ENCODE measurements at regions not wholly inside any gene's neighbourhood (a gene's known extent, or its start where the extent isn't known, plus 50 kb on each side); places are given as distances from the start of the nearest gene placed in this dataset.

GRCh38 chr7:85770332-85770731, 583.5 kb upstream of the SEMA3D start:
- Mint-ChIP-seq H3K36me3 (ENCODE audit: insufficient read depth, unreplicated experiment) (no peaks in the 10 kb centered on the region), H3K4me3 (ENCODE audit: unreplicated experiment) (no peak overlapping the region), H3K27me3 (ENCODE audit: insufficient read depth, unreplicated experiment) (peaks cover 58% of the 10 kb centered on the region), H3K4me1 (ENCODE audit: insufficient read depth, unreplicated experiment) (no peaks in the 10 kb centered on the region), H3K9me3 (ENCODE audit: unreplicated experiment) (no peaks in the 10 kb centered on the region), H3K27ac (ENCODE audit: low read depth, unreplicated experiment) (no peak overlapping the region)
- intact Hi-C loops (cut with micrococcal nuclease) = no loop called here
- no TSS peak for BruUV-seq (replicated peaks)
- ChIA-PET CTCF (no interaction called here), POLR2A (no interaction called here)
- no peak for DNase-seq (ENCODE audit: unreplicated experiment)
- TF ChIP-seq CTCF (IDR thresholded peaks at IDR 0.05; ENCODE audit: unreplicated experiment) = no peak

DNA sequence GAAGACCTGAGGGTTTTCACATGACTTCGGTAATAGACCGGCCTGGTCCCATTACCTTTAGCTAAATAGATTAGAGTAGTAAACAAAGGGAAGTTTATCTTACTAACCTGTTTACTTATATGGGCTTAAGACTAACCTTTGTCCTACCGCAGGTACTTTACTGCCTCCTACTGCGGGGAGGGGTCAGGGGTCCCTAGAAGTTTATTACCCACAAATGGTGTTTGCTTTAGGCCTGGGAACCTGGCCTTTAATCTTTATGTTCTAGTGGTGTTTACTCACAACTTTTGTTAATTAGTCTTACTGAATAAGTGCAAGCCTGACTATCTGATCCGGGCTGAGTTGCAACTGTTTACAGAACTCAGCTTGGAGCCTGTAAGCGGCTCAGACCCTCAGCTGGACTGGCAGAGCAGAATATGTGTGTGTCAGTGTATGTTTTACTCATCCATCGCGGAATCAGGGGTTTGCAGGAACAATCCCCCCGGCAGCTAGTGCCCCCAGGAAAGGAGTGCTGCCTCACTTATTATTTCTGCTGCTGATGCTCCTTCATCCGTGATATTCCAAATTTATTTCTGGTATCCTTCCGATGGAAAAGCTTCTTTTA, 578.9 kb upstream of the SEMA3D start:
- Mint-ChIP-seq H3K4me1 (ENCODE audit: insufficient read depth, unreplicated experiment) (no peaks in the 10 kb centered on the region), H3K9me3 (ENCODE audit: unreplicated experiment) (no peaks in the 10 kb centered on the region), H3K36me3 (ENCODE audit: insufficient read depth, unreplicated experiment) (no peaks in the 10 kb centered on the region), H3K4me3 (ENCODE audit: unreplicated experiment) (no peak overlapping the region), H3K27ac (ENCODE audit: low read depth, unreplicated experiment) (no peak overlapping the region), H3K27me3 (ENCODE audit: insufficient read depth, unreplicated experiment) (peaks cover 29% of the 10 kb centered on the region)
- intact Hi-C loops (cut with micrococcal nuclease) = no loop called here
- no peak for DNase-seq (ENCODE audit: unreplicated experiment)
- no peak for TF ChIP-seq CTCF (IDR thresholded peaks at IDR 0.05; ENCODE audit: unreplicated experiment)
- no TSS peak for BruUV-seq (replicated peaks)
- ChIA-PET CTCF (interaction anchor here (0.5 to 0.8 kb wide), 3 partner anchors 43 to 1759 kb away, joined by 3 read pairs; no protein-coding TSS in a partner anchor), POLR2A (no interaction called here)

DNA sequence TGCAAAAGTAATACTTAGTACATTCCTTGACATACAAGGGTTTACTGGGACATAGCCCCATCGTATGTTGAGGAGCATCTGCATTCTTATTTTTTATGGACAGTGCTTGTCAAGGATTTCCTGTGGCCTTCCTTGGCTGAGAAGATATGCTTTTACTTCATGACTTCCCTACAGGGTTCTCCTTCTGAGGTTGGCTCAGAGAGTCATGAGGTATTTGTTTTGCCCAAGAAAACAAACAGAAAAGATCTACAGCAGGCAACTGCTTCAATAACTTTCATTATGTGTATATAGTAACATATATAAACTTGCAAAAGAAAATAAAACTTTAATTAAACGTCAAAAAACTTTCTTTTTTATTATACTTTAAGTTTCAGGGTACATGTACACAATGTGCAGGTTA, 577.2 kb upstream of the SEMA3D start:
- Mint-ChIP-seq H3K4me3 (ENCODE audit: unreplicated experiment) (no peak overlapping the region), H3K9me3 (ENCODE audit: unreplicated experiment) (no peaks in the 10 kb centered on the region), H3K36me3 (ENCODE audit: insufficient read depth, unreplicated experiment) (no peaks in the 10 kb centered on the region), H3K4me1 (ENCODE audit: insufficient read depth, unreplicated experiment) (no peaks in the 10 kb centered on the region), H3K27me3 (ENCODE audit: insufficient read depth, unreplicated experiment) (peaks cover 44% of the 10 kb centered on the region), H3K27ac (ENCODE audit: low read depth, unreplicated experiment) (no peak overlapping the region)
- no peak for DNase-seq (ENCODE audit: unreplicated experiment)
- TF ChIP-seq CTCF (IDR thresholded peaks at IDR 0.05; ENCODE audit: unreplicated experiment) = no peak
- intact Hi-C loops (cut with micrococcal nuclease) = no loop called here
- no TSS peak for BruUV-seq (replicated peaks)
- ChIA-PET CTCF (interaction anchor here (0.6 kb wide), 1 partner anchor 736 kb away, joined by 3 read pairs; no protein-coding TSS in a partner anchor), POLR2A (no interaction called here)

- no TSS peak for BruUV-seq (replicated peaks)
- H3K4me3 Mint-ChIP-seq (ENCODE audit: unreplicated experiment) = no peak overlapping the region
- no peak for TF ChIP-seq CTCF (IDR thresholded peaks at IDR 0.05; ENCODE audit: unreplicated experiment)
Measured at GRCh38 chr7:85757348-85757747, 570.5 kb upstream of the SEMA3D start.

More at GRCh38 chr7:85757348-85757747, 570.5 kb upstream of the SEMA3D start:
- ChIA-PET POLR2A (no interaction called here), CTCF (no interaction called here)
- Mint-ChIP-seq H3K36me3 (ENCODE audit: insufficient read depth, unreplicated experiment) (peaks cover 11% of the 10 kb centered on the region), H3K27ac (ENCODE audit: low read depth, unreplicated experiment) (no peak overlapping the region), H3K27me3 (ENCODE audit: insufficient read depth, unreplicated experiment) (peaks cover 93% of the 10 kb centered on the region), H3K9me3 (ENCODE audit: unreplicated experiment) (peaks cover 10% of the 10 kb centered on the region), H3K4me1 (ENCODE audit: insufficient read depth, unreplicated experiment) (no peaks in the 10 kb centered on the region)
- no peak for DNase-seq (ENCODE audit: unreplicated experiment)
- intact Hi-C loops (cut with micrococcal nuclease) = loop anchor here (10.0 kb wide), 1 partner anchor 563 kb away; no protein-coding TSS in a partner anchor

Measured in MCF 10A (cell line).